HL-60 (cell line): ENCODE measurements at regions not wholly inside any gene's neighbourhood (a gene's known extent, or its start where the extent isn't known, plus 50 kb on each side); places are given as distances from the start of the nearest gene placed in this dataset.

ENCODE experiments used
- DNase-seq, 2 experiments: peaks; one replicate each; pipeline ENCODE4 v3.0.0-alpha.2; 2010 to 2020; ENCODE audit warnings: low read depth in 1 of 2, low spot score in 1 of 2
- H3K27ac ChIP-seq: fragments of 250-450 bp; sonication (Bioruptor Pico); replicated peaks from 2 replicates; pipeline ENCODE4 v1.5.1; 2020; ENCODE audit warnings: mild to moderate bottlenecking, moderate library complexity
- H3K27me3 ChIP-seq: fragments of 250-450 bp; sonication (Bioruptor Pico); 2 replicates; pipeline ENCODE4 v1.5.1; 2021; ENCODE audit warnings: mild to moderate bottlenecking, moderate library complexity; ENCODE audit not compliant: insufficient read depth, poor library complexity, severe bottlenecking
- H3K4me3 ChIP-seq: replicated peaks from 2 replicates; pipeline ENCODE4 v1.5.1; 2011; ENCODE audit warnings: mild to moderate bottlenecking, control low read depth, low read length; ENCODE audit not compliant: insufficient read depth
- GABPA ChIP-seq: IDR thresholded peaks from 2 replicates; pipeline ENCODE4 v1.6.1; 2012; ENCODE audit warnings: low read depth
- POLR2AphosphoS5 ChIP-seq: IDR thresholded peaks from 2 replicates; pipeline ENCODE4 v1.6.1; 2012; ENCODE audit warnings: low read depth
- SPI1 ChIP-seq: IDR thresholded peaks from 2 replicates; pipeline ENCODE4 v1.6.1; 2012; ENCODE audit warnings: low read depth, mild to moderate bottlenecking, borderline replicate concordance
- TF ChIP-seq, protein P1 (sequence below): IDR thresholded peaks from 2 replicates; pipeline ENCODE4 v1.6.1; 2012; ENCODE audit warnings: low read depth; ENCODE audit not compliant: insufficient replicate concordance
- TF ChIP-seq, protein P2 (sequence below): IDR thresholded peaks from one replicate; pipeline ENCODE4 v1.5.1; 2011; ENCODE audit warnings: low read length, control low read depth, inconsistent platforms; ENCODE audit not compliant: insufficient read depth

DNA sequence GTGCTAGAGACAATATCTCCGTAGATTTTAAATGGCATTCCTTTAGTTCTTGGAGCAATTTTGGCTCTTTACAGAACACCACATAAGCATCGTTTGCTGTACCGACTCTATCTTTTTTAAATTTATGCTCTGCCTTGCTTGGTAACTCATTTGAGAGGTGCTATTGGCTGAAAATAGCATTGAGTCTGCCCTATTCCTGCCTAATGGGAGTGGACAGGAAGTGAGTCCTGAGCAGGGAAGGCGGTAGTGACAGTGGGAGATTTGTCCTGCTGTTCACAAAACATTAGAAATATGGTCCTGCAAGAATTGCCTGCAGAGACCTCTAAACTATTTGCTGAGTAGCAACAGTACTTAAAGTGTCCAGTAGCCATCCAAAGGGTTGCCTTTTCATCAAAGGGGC is 115.2 kb upstream of the IFNE start:
- TF ChIP-seq POLR2AphosphoS5: no peak
- no peak for TF ChIP-seq SPI1
- no peak for TF ChIP-seq GABPA
- TF ChIP-seq, protein P1, sequence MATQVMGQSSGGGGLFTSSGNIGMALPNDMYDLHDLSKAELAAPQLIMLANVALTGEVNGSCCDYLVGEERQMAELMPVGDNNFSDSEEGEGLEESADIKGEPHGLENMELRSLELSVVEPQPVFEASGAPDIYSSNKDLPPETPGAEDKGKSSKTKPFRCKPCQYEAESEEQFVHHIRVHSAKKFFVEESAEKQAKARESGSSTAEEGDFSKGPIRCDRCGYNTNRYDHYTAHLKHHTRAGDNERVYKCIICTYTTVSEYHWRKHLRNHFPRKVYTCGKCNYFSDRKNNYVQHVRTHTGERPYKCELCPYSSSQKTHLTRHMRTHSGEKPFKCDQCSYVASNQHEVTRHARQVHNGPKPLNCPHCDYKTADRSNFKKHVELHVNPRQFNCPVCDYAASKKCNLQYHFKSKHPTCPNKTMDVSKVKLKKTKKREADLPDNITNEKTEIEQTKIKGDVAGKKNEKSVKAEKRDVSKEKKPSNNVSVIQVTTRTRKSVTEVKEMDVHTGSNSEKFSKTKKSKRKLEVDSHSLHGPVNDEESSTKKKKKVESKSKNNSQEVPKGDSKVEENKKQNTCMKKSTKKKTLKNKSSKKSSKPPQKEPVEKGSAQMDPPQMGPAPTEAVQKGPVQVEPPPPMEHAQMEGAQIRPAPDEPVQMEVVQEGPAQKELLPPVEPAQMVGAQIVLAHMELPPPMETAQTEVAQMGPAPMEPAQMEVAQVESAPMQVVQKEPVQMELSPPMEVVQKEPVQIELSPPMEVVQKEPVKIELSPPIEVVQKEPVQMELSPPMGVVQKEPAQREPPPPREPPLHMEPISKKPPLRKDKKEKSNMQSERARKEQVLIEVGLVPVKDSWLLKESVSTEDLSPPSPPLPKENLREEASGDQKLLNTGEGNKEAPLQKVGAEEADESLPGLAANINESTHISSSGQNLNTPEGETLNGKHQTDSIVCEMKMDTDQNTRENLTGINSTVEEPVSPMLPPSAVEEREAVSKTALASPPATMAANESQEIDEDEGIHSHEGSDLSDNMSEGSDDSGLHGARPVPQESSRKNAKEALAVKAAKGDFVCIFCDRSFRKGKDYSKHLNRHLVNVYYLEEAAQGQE: no peak
- TF ChIP-seq, protein P2, sequence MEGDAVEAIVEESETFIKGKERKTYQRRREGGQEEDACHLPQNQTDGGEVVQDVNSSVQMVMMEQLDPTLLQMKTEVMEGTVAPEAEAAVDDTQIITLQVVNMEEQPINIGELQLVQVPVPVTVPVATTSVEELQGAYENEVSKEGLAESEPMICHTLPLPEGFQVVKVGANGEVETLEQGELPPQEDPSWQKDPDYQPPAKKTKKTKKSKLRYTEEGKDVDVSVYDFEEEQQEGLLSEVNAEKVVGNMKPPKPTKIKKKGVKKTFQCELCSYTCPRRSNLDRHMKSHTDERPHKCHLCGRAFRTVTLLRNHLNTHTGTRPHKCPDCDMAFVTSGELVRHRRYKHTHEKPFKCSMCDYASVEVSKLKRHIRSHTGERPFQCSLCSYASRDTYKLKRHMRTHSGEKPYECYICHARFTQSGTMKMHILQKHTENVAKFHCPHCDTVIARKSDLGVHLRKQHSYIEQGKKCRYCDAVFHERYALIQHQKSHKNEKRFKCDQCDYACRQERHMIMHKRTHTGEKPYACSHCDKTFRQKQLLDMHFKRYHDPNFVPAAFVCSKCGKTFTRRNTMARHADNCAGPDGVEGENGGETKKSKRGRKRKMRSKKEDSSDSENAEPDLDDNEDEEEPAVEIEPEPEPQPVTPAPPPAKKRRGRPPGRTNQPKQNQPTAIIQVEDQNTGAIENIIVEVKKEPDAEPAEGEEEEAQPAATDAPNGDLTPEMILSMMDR: no peak

DNA sequence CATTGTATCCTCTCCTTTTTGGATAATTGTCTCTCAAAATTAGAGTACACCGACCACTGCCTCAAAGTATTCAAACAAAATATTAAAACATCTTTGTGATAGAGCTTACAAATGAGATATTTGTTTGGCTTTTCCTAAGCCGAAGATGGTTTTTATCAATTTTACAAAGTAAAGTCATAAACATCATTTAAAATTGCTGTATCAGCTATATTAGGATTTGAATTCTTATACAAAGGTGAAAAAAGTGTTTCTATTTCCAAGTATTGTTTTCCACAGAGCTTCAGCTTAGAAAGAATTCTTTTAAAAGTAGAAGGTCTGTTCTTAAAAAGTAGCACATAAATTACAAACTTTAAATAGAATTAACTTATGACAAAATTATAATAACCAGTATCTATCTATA is 116.6 kb upstream of the IFNE start:
- no peak for TF ChIP-seq SPI1
- TF ChIP-seq, protein P2: no peak
- no peak overlapping the region for H3K27ac ChIP-seq
- no peaks in the 10 kb centered on the region for H3K27me3 ChIP-seq
- H3K4me3 ChIP-seq: no peak overlapping the region
- DNase-seq: no peak

More for the DNA sequence above, 115.2 kb upstream of the IFNE start:
- H3K27me3 ChIP-seq: no peaks in the 10 kb centered on the region
- H3K4me3 ChIP-seq: no peak overlapping the region
- DNase-seq: no peak
- no peak overlapping the region for H3K27ac ChIP-seq

DNA sequence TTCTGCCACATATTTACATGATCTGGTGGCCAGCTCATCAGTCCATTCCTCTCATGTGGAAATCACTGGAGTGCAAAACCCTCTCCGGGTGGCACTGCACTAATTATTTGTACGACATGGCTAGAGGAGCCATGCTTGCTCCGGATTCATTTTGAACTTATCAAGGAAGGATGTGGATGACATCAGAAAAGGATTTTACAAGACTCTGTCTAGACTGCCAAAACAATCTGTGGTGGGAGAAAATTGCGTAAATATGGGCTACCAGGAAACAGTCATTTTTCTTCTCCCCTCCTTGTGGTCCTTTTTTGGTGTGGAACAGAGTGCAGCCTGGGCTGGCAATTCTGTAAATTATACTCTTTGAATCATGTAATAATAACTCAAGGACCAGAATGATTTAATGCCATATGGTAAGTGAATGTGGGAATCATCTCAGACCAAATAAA is 123.4 kb upstream of the IFNE start:
- Histone ChIP-seq H3K27ac (no peak overlapping the region), H3K4me3 (no peak overlapping the region), H3K27me3 (no peaks in the 10 kb centered on the region)
- no peak for DNase-seq
- TF ChIP-seq, protein P2: no peak
- TF ChIP-seq POLR2AphosphoS5 (no peak), SPI1 (no peak), GABPA (no peak)
- TF ChIP-seq, protein P1: no peak

DNA sequence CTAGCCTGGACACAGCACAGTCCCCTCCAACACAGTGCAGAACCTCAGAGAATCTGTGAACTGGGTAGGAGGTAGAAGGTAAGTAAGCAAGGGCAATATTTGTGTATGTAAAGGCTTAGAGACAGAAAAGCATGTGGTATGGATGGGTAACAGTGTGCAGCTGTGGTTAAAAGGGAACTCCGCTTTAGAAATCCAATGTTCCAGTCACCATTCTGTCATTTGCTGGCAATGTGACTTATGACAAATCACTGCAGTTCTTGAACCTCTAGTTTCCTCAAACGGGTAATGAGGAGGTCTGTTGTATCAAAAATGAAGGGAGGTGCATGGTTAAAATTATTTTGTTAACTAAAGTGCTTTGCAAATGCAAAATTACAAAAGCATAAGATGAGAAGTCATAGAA is 125.5 kb upstream of the IFNE start:
- TF ChIP-seq GABPA (no peak), POLR2AphosphoS5 (no peak), SPI1 (no peak)
- TF ChIP-seq, protein P2: no peak
- TF ChIP-seq, protein P1: no peak
- no peak overlapping the region for H3K27ac ChIP-seq
- no peaks in the 10 kb centered on the region for H3K27me3 ChIP-seq
- H3K4me3 ChIP-seq: no peak overlapping the region
- no peak for DNase-seq
